ENCODE measurements at regions not wholly inside any gene's neighbourhood (a gene's known extent, or its start where the extent isn't known, plus 50 kb on each side); places are given as distances from the start of the nearest gene placed in this dataset.
"Not testable (repeated sequence)": the region's sequence is repeated elsewhere in the genome, so short reads cannot be mapped to it uniquely, and the experiment has no call there.

DNA sequence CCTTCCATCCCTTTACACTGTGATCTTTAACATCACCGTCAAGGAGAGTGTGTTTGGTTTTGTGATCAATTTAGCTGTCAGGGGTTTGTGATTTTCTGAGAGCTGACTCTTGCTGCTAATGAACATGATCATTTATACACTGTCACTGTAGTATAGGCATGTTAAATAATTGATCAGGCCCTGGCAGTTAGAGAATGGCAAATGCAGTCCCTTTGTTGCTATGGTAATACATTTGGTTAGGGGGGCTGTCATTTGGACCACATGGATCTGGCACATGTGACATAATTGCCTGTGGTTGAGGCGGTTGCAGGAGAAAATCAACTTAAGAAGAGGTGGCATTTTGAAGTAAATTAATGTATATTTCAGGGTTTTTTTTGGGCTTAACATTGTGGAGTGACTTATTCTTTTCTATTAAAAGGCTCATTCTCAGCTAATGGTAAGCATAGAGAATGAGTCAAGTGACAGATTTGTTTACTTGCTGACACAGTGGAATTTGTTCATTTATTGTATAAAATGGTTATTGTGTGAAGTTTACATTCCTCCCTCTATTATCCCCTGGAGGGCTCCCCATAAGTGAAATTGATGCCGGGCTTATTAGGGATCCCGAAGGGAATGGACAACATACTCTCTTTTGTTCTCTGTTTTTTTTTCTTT lies 114.0 kb downstream of the FHIP1A start:
- no peak for TF ChIP-seq POLR2A (IDR thresholded peaks at IDR 0.05)
- TF ChIP-seq CTCF (IDR thresholded peaks at IDR 0.05), result no peak
- TF ChIP-seq POLR2AphosphoS5 (IDR thresholded peaks at IDR 0.05; ENCODE audit: insufficient read depth in 1 of 2, low read depth in 1 of 2), result no peak
- intact Hi-C loops (cut with DNase I), result no loop called here
- H3K36me3 ChIP-seq, result no peaks in the 10 kb centered on the region
- no peak overlapping the region for H3K4me3 ChIP-seq
- H3K27me3 ChIP-seq, result no peaks in the 10 kb centered on the region
- H3K27ac ChIP-seq, result no peak overlapping the region
- no peaks in the 10 kb centered on the region for H3K9me3 ChIP-seq
- H3K4me1 ChIP-seq, result no peaks in the 10 kb centered on the region
- no peak for DNase-seq (ENCODE audit: extremely low spot score in 2 of 2)

GRCh38 chr4:151524610-151525009 lies 115.6 kb downstream of the FHIP1A start:
- Histone ChIP-seq H3K27ac (no peak overlapping the region), H3K4me1 (no peaks in the 10 kb centered on the region), H3K36me3 (no peaks in the 10 kb centered on the region), H3K9me3 (no peaks in the 10 kb centered on the region), H3K4me3 (no peak overlapping the region), H3K27me3 (no peaks in the 10 kb centered on the region)
- no peak for DNase-seq (ENCODE audit: extremely low spot score in 2 of 2)
- TF ChIP-seq CTCF (IDR thresholded peaks at IDR 0.05) (no peak), POLR2AphosphoS5 (IDR thresholded peaks at IDR 0.05; ENCODE audit: insufficient read depth in 1 of 2, low read depth in 1 of 2) (no peak), POLR2A (IDR thresholded peaks at IDR 0.05) (no peak)
- intact Hi-C loops (cut with DNase I), result no loop called here

DNA sequence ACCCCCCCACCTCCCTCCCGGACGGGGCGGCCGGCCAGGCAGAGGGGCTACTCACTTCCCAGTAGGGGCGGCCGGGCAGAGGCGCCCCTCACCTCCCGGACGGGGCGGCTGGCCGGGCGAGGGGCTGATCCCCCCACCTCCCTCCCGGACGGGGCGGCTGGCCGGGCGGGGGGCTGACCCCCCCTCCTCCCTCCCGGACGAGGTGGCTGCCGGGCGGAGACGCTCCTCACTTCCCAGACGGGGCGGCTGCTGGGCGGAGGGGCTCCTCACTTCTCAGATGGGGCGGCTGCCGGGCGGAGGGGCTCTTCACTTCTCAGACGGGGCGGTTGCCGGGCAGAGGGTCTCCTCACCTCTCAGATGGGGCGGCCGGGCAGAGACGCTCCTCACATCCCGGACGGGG lies 117.5 kb downstream of the FHIP1A start:
- H3K4me3 ChIP-seq; H3K27ac ChIP-seq; H3K27me3 ChIP-seq; H3K4me1 ChIP-seq; intact Hi-C loops (cut with DNase I); H3K36me3 ChIP-seq; H3K9me3 ChIP-seq; DNase-seq (ENCODE audit: extremely low spot score in 2 of 2): not testable (repeated sequence)

- Histone ChIP-seq H3K4me1 (no peaks in the 10 kb centered on the region), H3K36me3 (no peaks in the 10 kb centered on the region), H3K27ac (no peak overlapping the region), H3K27me3 (no peaks in the 10 kb centered on the region), H3K9me3 (no peaks in the 10 kb centered on the region), H3K4me3 (no peak overlapping the region)
- intact Hi-C loops (cut with DNase I), result no loop called here
- no peak for DNase-seq (ENCODE audit: extremely low spot score in 2 of 2)
- TF ChIP-seq POLR2AphosphoS5 (IDR thresholded peaks at IDR 0.05; ENCODE audit: insufficient read depth in 1 of 2, low read depth in 1 of 2), result no peak
These were observed 118.7 kb downstream of the FHIP1A start for GRCh38 chr4:151527699-151528098.

GRCh38 chr4:151529187-151529586 lies 120.2 kb downstream of the FHIP1A start:
- TF ChIP-seq CTCF (IDR thresholded peaks at IDR 0.05), result no peak
- no peak for TF ChIP-seq POLR2AphosphoS5 (IDR thresholded peaks at IDR 0.05; ENCODE audit: insufficient read depth in 1 of 2, low read depth in 1 of 2)
- no peak for TF ChIP-seq POLR2A (IDR thresholded peaks at IDR 0.05)
- no peak for DNase-seq (ENCODE audit: extremely low spot score in 2 of 2)
- intact Hi-C loops (cut with DNase I), result no loop called here
- H3K4me3 ChIP-seq, result no peak overlapping the region
- H3K4me1 ChIP-seq, result no peaks in the 10 kb centered on the region
- no peaks in the 10 kb centered on the region for H3K9me3 ChIP-seq
- H3K27ac ChIP-seq, result no peak overlapping the region
- H3K27me3 ChIP-seq, result no peaks in the 10 kb centered on the region
- H3K36me3 ChIP-seq, result no peaks in the 10 kb centered on the region

DNA sequence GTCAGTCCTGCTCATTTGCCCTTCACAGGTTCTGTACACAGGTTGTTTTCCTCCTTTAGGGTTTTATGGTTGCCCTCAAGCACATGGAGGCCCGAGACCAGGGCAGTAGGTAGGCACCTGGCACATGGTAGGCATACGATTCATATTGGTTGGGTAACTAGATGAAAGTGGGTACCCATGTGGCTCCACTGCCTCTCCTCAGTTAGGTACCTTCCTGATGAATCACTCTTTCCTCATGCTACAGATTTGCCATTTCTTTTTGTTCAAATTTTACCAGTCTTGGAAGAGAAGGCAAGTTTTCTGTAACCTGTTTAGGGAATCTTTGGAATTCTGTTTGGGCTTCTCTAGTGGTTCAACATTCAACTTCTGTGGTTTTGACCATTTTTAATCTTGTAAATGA lies 121.3 kb downstream of the FHIP1A start:
- no peak for DNase-seq (ENCODE audit: extremely low spot score in 2 of 2)
- H3K27ac ChIP-seq, result no peak overlapping the region
- H3K36me3 ChIP-seq, result no peaks in the 10 kb centered on the region
- TF ChIP-seq POLR2AphosphoS5 (IDR thresholded peaks at IDR 0.05; ENCODE audit: insufficient read depth in 1 of 2, low read depth in 1 of 2), result no peak
- no peak for TF ChIP-seq CTCF (IDR thresholded peaks at IDR 0.05)
- TF ChIP-seq POLR2A (IDR thresholded peaks at IDR 0.05), result no peak
- intact Hi-C loops (cut with DNase I), result no loop called here
- H3K4me1 ChIP-seq, result no peaks in the 10 kb centered on the region
- no peaks in the 10 kb centered on the region for H3K9me3 ChIP-seq
- no peaks in the 10 kb centered on the region for H3K27me3 ChIP-seq
- H3K4me3 ChIP-seq, result no peak overlapping the region
